ENCODE measurements at regions not wholly inside any gene's neighbourhood (a gene's known extent, or its start where the extent isn't known, plus 50 kb on each side); places are given as distances from the start of the nearest gene placed in this dataset.

DNA sequence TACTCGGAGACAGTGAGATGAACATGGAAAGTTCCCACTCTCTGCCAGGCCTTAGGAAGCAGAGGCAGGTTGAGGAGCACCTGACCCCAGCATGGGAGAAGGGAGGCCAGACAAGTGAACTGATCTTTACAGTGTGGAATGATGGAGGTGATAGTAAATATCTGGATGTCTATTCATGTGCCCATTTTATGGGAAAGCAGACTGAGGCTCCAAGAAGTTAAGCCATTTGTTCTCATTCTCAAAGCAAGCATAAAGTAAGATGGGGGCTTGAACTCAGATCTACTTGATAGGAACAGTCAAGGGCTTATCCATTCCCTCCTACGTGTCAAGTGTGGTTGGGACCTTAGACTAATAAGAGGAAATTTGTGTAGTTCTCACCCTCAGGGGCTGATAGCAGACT is 461.5 kb downstream of the MN1 start:
- no peak for DNase-seq (ENCODE audit: low read depth in 2 of 2)

DNA sequence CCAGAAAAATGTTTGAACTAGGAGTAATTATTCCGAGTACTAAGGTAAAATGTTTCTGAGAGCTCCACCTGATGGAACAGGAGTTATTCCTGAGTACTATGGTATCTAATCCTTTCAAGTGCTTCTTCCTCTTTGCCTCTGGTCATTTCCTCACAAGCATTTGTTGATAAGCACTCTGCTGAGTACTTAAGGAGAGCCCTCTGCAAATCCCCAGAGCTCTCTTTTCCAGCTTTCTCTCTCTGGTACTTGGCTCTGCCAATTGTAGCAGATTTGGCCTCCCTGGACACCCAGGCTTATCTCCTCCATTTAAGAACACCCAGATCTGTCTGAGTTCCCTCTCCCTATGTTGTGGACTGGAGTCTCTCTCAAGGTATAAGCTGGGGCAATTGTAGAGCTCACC is 457.0 kb downstream of the MN1 start:
- no peak for DNase-seq (ENCODE audit: low read depth in 2 of 2)

DNA sequence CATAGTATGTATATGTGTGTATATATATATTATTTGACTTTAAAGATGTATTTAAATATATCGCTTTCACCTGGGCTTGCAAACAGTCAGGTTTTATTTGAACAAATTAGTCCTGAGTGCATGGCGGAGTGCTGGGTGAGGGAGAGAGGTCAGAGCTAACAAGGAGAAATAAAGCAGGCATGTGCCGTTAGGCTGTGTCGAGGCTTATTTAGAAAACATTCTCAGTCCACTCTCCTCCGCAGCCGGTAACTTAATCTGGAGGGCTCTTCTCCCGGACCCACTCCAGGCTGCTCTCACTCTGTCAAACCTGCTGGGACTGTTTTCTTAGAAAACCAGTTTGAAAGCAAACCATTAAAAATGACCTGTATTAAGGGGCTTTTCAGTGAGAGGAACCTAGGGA is 455.9 kb downstream of the MN1 start:
- no peak for DNase-seq (ENCODE audit: low read depth in 2 of 2)

DNA sequence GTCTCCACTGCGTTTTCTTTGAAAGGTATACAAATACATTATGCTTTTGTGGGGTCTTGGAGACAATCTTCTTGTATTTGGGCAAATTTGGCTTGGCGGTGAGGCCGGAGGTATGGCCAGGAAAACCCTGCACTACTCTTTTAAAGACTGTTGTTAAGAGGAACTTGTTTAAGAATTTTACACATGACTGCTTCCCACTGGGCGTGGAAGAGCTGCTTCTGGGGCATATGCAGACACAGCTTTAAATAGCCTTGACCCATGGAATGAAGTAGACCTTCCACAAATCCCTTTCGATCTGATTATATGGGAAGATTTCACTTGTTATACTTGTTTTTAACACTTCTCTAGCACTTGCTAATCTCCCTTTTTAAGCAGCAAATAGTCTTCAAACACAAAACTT is 453.6 kb downstream of the MN1 start:
- no peak for DNase-seq (ENCODE audit: low read depth in 2 of 2)

DNA sequence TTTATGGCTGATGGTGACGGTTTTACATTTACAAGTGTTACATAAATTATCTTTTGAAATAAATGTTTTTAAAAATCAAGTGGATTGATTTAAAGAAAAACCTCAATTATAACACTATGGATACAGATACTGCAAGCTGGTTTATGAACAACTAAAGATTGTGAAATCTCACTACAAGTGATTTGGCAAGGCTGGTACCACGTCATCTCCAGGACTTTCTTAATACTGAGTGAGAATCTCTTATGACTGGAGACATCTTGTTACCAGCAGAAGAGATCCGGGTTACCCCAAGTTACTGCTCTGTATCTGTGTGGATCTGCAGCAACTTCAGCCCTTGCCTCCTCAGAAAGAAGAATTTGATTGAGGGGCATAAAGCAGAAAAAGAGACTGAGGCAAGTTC is 452.9 kb downstream of the MN1 start:
- DNase-seq (ENCODE audit: low read depth in 2 of 2): no peak

DNA sequence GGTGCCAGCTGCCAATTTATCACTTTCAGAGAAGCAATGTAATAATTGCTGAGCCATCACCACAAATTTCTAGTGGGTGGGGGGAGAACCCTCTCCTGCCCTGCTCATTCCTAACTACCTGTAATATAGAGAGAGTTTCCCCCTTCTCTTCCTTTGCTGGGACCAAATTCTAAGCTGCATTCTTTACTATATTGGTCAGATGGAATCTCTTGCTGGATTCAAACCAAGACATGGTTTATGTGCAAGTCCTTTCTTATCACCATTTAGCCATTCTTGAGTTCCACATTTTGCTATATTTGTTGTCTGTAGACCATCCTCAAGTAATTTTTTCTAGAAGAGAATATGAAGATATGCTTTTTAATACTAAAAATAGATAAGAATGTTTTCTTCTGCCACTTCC is 452.1 kb downstream of the MN1 start:
- no peak for DNase-seq (ENCODE audit: low read depth in 2 of 2)

DNA sequence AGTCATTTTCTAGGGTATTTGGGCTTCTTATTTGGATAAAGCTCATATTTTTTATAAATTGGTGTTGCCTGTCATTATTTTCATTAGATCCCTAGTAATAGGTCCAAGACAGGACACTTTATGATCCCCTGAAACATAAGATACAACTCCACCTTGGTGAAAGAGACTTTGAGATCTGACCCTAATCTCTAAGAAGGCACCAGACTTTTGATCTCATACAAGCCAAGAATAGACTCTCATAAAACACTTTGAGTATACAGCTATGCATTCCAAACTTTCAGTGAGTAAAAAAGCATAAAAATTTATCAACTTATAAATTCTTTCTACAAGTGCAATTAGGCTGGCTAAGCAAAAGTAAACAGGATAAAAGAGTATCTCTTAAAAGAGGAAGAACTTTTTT is 451.2 kb downstream of the MN1 start:
- no peak for DNase-seq (ENCODE audit: low read depth in 2 of 2)

DNA sequence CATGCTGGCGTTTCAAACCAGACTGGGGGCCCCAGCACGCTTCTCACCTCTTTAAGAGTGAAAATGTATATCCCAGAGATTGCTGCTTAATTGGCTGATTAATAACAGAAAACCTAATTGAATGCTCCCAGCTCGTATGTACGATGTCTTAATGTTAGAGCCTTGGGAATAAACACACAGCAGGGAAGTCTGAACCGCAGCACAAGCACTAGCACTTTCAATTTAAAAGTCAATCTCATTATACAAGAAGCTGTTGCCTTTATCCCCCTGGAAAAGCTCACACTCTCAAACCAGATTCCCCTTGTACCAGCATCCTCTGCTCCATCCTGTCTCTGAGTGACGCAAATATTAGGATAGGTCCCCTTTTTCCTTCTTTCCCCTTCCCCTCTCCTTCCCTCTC is 449.1 kb downstream of the MN1 start:
- DNase-seq (ENCODE audit: low read depth in 2 of 2): no peak

DNA sequence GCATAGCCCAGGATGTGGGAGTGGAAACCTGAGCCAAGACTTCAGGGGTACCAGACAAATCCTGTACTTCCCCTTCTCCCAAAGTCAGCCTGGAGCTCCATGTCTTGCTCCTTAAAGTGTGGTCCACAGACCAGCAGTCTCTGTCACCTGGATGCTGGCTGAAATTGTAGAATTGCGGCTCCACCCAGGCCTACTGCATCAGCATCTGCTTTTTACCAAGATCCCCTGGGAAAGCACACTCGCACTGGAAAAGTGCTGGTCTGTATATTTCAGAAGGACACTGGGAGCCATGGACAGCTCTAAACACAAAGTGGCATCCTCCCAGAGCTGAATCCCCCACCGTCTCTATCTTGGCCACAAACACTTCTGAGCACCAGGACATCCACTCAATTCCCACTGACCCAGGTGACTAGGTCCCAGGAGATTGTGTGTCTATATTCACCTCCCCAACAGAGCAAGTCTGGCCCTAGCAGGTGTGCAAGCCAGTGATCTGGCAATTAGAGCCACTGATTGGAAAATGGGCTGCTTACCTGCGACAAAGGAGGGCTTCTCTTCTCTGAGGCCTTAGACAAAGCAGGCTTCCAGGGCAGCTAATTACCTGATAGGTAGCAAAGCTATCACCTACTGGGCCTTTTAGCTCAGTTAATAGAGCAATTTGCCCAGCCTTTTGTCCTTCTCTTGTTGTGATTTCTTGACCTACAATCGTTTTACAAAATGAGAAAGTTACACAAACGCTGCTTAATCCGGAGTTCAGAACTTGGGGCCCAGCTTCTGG is 443.3 kb downstream of the MN1 start:
- DNase-seq (ENCODE audit: low read depth in 2 of 2): no peak

DNA sequence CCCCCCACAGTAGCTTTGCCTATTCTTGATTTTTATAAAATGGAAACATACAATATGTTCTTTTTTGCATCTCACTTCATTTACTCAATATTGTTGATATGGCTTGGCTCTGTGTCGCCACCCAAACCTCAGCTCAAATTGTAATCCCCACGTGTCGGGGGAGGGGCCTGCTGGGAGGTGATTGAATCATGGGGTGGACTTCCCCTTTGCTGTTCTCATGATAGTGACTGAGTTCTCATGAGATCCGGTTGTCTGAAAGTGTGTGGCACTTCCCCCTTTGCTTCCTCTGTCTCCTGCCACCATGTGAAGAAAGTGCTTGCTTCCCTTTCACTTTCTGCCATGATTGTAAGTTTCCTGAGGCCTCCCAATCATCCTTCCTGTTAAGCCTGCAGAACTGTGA is 431.3 kb downstream of the MN1 start:
- no peak for DNase-seq (ENCODE audit: low read depth in 2 of 2)

DNA sequence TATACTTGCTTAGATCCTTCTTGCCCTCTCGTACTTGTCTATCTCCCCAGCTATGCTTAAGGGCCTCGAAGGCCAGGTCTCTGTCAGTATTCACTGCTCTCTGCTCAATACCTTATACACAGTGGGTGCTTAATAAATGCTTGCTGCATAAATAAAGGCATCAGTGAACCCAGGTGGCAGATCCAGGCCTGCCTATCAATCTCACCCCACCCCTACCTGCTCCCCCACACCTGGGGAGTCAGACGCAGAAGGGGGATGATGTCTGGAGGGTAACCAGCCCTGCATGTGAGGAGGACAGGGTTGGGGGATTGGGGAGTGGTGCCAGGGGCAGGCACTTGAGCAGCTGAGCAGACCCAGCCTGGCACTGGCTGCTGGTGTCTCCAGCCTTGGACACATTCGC is 430.6 kb downstream of the MN1 start:
- no peak for DNase-seq (ENCODE audit: low read depth in 2 of 2)

DNA sequence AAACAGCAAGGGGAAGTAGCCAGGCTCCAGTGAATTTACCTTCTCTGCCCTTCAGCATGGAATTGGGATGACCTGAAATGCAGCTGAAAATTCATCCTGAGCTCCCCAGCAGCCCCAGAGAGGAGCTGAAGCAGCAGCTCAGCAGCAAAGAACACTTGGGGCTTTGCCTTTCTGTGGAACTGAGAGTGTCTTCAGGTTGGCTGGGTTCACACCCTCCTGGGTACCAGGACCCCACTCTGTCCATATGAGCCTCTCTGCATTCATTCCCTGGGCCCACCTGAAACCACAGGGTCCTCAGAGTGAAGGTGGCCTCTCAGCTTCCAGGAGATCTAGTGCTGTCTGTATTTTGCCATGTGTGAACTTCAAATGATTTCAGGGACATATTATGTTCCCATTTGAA is 429.2 kb downstream of the MN1 start:
- no peak for DNase-seq (ENCODE audit: low read depth in 2 of 2)

DNA sequence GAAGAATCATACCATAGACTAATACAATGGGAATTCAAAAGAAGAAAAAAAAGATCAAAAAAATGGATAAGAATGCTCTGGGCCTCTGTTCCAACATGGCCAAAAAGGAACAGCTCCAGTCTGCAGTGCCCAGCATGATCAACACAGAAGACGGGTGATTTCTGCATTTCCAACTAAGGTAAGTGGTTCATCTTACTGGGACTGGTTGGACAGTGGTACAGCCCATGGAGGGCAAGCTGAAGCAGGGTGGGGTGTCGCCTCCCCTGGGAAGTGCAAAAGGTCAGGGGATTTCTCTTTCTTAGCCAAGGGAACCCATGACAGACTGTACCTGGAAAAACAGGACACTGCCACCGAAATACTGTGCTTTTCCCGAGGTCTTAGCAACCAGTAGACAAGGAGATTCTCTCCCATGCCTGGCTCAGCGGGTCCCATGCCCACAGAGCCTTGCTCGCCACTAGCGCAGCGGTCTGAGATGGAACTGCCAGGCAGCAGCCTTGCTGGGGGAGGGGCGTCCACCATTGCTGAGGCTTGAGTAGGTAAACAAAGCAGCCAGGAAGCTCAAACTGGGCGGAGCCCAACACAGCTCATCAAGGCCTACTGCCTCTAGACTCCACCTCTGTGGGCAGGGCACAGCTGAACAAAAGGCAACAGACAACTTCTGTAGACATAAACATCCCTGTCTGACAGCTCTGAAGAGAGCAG is 428.4 kb downstream of the MN1 start:
- no peak for DNase-seq (ENCODE audit: low read depth in 2 of 2)

DNA sequence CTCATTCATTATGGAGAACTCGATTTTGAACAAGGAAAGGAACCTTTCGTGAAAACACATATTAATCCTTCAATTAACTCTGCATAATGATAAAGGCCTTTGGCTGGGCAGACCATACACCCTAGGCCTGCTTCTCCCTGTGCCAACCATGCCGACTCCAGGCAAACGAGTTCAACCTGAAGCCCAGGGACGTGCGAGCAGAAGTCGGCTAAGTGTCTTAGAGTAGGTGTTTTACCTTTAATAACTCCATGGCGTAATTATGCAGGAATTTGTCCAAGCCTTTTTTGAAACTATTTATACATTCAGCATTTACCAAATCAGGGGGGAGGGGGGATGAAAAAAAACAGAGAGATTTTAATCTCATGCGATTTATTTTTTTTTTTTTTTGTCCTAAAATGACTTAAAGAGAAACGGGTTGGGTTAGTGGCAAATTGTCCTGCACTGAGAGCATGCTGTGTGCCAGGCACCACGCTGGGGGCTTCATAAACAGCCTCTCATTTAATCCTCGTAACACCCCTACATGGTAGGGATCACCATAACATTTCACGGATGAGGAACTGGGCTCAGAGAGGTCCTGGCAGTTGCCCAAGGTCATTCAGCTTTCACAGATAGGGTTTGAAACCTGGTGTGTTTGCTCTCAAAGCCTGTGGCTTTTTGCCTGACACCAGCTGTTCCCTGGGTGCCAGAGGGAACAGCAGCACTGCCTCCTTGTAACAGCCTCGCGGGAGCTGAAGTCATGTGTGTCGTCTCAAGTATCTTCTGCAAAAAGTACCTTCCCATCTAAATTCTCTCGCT is 423.9 kb downstream of the MN1 start:
- no peak for DNase-seq (ENCODE audit: low read depth in 2 of 2)

DNA sequence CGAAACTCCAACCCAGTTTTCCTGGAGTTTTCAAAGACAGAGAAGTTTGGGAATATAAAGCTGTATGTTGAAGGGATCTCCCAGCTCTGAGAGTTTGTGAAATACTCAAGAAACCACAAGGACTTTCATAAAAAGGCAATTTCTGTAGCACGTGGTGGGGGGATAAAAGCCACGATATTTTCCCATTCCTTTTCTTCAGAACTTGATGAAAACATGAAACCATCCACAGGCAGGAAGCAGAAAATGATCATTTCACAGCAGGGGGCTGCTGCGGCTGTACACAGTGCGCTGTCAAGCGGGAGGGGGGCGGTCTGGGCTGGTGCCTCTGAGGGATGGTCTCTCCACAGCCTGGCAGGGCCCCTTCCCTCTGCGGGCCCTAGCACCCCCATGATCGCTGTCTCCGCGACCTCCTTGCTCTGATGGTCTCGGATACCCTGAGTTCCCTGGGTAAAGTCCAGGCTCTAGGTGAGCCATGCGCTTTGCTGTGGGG is 423.2 kb downstream of the MN1 start:
- DNase-seq (ENCODE audit: low read depth in 2 of 2): no peak

DNA sequence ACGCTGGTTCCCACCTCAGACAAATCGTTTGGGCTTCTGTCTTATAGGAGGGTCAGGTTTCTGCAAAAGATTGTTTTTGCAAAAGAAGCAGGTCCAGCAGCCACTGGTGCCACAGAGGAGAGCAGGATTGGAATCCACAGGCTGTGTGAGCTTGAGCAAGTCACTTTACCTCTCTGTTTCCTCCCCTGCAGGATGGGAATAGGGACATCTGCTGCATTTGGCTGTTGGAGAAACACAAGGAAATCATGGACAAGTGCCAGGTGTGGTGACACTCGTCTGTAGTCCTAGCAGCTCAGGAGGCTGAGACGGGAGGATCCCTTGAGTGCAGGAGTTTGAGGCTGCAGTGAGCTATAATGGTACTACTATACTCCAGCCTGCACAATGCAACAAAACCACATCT is 422.6 kb downstream of the MN1 start:
- DNase-seq (ENCODE audit: low read depth in 2 of 2): no peak

DNA sequence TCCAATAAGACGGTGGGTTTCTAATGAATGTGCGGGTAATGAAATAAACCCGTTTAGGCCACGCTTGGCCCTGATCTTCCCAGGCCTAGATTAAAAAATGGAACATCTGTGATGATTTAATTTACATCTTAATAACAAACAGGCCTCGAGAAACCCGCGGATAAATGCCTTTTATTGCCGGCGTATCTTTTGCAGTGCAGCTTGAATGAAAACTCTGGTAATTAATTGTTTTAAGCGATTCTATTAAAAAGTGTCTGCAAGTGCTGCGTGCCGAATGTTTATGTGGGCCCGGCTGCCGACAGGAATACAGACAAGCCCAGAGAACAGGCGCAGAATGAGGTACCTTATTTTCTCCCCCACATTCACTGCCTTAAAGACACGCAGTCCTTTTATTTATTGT is 420.7 kb downstream of the MN1 start:
- DNase-seq (ENCODE audit: low read depth in 2 of 2): no peak

DNA sequence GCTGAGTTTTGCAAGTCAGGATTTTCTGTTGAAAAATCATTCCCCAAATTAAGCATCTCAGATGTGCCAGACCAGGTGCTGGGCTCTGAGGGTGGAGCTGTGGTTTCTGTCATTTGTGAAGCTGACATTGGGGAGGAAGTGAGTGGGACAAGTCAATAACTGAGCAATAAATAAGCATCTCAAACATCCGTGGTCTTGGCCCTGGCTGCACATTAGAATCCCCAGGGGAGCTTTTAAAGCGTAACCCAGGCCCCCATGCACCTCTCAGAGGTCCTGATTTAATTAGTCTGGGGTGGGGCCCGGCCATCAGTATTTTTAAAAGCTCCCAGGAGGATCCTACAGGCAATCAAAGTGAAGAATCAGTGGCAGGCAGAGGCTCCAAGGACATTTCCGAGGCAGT is 420.0 kb downstream of the MN1 start:
- DNase-seq (ENCODE audit: low read depth in 2 of 2): no peak

DNA sequence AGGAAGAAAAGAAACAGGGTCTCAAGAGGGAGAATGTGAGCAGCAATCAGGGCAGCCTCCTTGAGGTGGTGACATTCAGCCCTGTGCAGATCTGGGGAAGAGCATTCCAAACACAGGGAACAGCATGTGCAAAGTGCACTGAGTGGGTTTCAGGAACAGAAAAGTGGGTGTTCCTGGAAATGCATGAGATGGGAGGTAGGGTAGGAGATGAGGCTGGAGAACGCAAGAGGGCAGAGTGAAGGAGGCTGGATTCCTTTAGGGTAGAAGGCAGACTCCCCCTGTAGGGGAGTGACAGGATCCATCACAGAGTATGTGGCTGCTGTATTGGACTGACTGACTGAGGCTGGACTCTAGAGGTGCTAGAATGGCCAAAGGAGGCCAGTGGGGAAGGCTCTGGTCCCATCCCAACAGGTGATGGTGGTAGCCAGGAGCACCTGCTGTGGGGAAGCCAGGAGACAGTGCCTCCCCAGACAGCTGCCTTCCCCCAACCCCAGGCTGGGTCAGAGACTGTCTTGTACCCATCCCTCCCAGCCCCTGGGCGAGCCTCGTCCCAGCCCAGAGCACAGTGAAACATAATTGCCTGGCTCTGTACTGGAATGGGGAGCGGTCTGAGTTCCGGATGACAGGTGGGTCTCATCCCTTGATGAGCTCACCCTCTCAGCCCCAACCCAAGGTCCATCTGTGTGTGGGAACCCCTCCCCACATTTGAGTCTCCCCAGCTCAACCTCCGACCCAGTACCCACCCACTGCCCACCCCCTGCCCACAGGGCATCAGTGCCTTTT is 419.4 kb downstream of the MN1 start:
- no peak for DNase-seq (ENCODE audit: low read depth in 2 of 2)

DNA sequence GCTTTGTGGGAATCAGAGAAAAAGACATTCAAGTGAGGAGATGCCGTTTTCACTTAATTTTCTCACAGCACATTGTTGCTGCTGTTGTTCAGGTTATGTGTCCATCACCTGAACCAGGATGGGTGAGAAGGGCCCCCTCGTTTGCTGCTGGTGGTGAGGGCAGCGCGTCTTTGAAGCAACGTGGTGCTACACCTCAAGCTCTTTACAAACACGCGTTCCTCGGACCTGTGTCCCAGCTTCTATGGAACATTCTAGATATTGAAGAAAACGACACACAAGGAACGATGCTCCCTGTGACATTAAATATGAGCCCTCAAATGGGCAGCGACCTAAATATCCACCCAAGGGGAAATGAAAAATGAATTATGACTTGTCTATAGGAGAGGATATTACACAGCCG is 418.6 kb downstream of the MN1 start:
- no peak for DNase-seq (ENCODE audit: low read depth in 2 of 2)

DNA sequence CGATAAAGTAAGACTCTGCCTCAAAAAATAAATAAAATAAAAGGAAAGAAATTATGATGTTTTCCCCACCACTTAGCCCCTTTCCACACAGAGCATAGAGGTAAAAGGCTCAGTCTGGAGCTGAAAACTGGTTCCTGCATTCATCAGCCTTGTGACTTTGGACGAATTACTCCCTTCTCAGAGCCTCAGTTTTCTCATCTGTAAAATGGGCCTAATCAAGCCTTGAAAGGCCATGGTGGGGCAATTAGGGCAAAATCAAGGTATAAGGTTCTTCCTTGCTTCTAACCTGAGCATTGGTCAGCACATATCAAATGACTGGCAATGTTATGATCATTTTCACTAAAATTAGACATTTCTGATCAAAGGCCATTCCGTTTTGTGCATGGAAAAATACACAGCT is 417.7 kb downstream of the MN1 start:
- DNase-seq (ENCODE audit: low read depth in 2 of 2): no peak
